SK-N-SH (cell line): ENCODE measurements at regions not wholly inside any gene's neighbourhood (a gene's known extent, or its start where the extent isn't known, plus 50 kb on each side); places are given as distances from the start of the nearest gene placed in this dataset.

Experiments used
- CTCF ChIA-PET: fragments of 300-600, 350-600 bp; formaldehyde crosslinking; extraction: SDS; loops from one replicate; lab custom pipeline; 2021; lab: Yijun Ruan, JAX
- POLR2A ChIA-PET: fragments of 350-600 bp; sonication (Branson Sonifier 250); formaldehyde crosslinking; extraction: SDS; loops from one replicate; lab custom pipeline; 2020; ENCODE audit warnings: antibody characterized with exemption, inconsistent platforms; lab: Yijun Ruan, JAX
- DNase-seq: peaks from one replicate; pipeline ENCODE4 v3.0.0; 2012
- H2AFZ ChIP-seq: fragments of 200-600 bp; sonication (generic); 2 replicates; pipeline ENCODE4 v1.8.1; 2016; ENCODE audit warnings: antibody characterized with exemption, mild to moderate bottlenecking, low read depth
- H3F3A ChIP-seq: fragments of 200-600 bp; sonication (generic); replicated peaks from 2 replicates; pipeline ENCODE3; 2016; ENCODE audit warnings: antibody characterized with exemption, mild to moderate bottlenecking; ENCODE audit not compliant: insufficient read depth
- H3K27ac ChIP-seq, 2 experiments: fragments of 200-500 bp in 1 of 2; fragments of 200-600 bp in 1 of 2; sonication (Bioruptor generic) in 1 of 2; sonication (generic), shearing (Covaris generic) in 1 of 2; 2 replicates each; pipeline versions ENCODE4 v1.5.1 to v1.6.1; 2014 to 2016; ENCODE audit warnings: low read depth in 2 of 2, inconsistent platforms in 1 of 2, low read length in 1 of 2, mild to moderate bottlenecking in 1 of 2, mixed read lengths in 1 of 2
- H3K27me3 ChIP-seq: fragments of 200-600 bp; sonication (generic), shearing (Covaris generic); 2 replicates; pipeline ENCODE4 v1.6.1; 2016; ENCODE audit warnings: mixed run types; ENCODE audit not compliant: insufficient read depth
- H3K36me3 ChIP-seq, 2 experiments: fragments of 200-500 bp in 1 of 2; fragments of 200-600 bp in 1 of 2; sonication (Bioruptor generic) in 1 of 2; sonication (generic) in 1 of 2; replicated peaks in 1 of 2; 2 replicates each; pipeline versions ENCODE3 to v1.5.1; 2014 to 2016; ENCODE audit warnings: low read length in 1 of 2, mild to moderate bottlenecking in 1 of 2; ENCODE audit not compliant: insufficient read depth in 2 of 2, control insufficient read depth in 1 of 2
- H3K4me1 ChIP-seq, 2 experiments: fragments of 200-500 bp in 1 of 2; fragments of 200-600 bp in 1 of 2; sonication (Bioruptor generic) in 1 of 2; sonication (generic), shearing (Covaris generic) in 1 of 2; 2 replicates each; pipeline versions ENCODE4 v1.5.1 to v1.6.1; 2014 to 2016; ENCODE audit warnings: low read depth in 1 of 2, low read length in 1 of 2, mixed run types in 1 of 2; ENCODE audit not compliant: insufficient read depth in 2 of 2, control insufficient read depth in 1 of 2
- H3K4me2 ChIP-seq: fragments of 200-600 bp; sonication (generic), shearing (Covaris generic); 2 replicates; pipeline ENCODE4 v1.6.1; 2017; ENCODE audit warnings: mixed run types
- H3K4me3 ChIP-seq, 2 experiments: fragments of 200-500 bp in 1 of 2; fragments of 200-600 bp in 1 of 2; sonication (Bioruptor generic) in 1 of 2; sonication (generic), shearing (Covaris generic) in 1 of 2; 2 replicates each; pipeline versions ENCODE4 v1.5.1 to v1.8.1; 2014 to 2016; ENCODE audit warnings: low read depth in 2 of 2, inconsistent platforms in 1 of 2, low read length in 1 of 2, mild to moderate bottlenecking in 1 of 2, mixed read lengths in 1 of 2, moderate library complexity in 1 of 2
- H3K79me2 ChIP-seq: fragments of 200-600 bp; sonication (generic); 2 replicates; pipeline ENCODE4 v1.8.1; 2017; ENCODE audit warnings: mild to moderate bottlenecking; ENCODE audit not compliant: insufficient read depth
- H3K9ac ChIP-seq: fragments of 200-600 bp; sonication (generic); 2 replicates; pipeline ENCODE4 v1.6.1; 2017; ENCODE audit warnings: mixed run types
- H3K9me2 ChIP-seq: fragments of 200-600 bp; sonication (generic); 2 replicates; pipeline ENCODE4 v1.6.1; 2017; ENCODE audit warnings: mixed run types
- H3K9me3 ChIP-seq: fragments of 200-600 bp; sonication (generic); 2 replicates; pipeline ENCODE4 v1.6.1; 2017; ENCODE audit warnings: mixed run types, mild to moderate bottlenecking, moderate library complexity
- H4K20me1 ChIP-seq: fragments of 200-600 bp; sonication (generic); 2 replicates; pipeline ENCODE4 v1.6.1; 2017; ENCODE audit warnings: mild to moderate bottlenecking, mixed run types; ENCODE audit not compliant: insufficient read depth
- CHD2 ChIP-seq: fragments of 150-350 bp; IDR thresholded peaks from 2 replicates; pipeline ENCODE4 v1.6.1; 2018; ENCODE audit warnings: low read length; ENCODE audit not compliant: partially characterized antibody
- ELF1 ChIP-seq: IDR thresholded peaks from 2 replicates; pipeline ENCODE4 v1.4.0; 2012
- EP300 ChIP-seq, 2 experiments: IDR thresholded peaks; 2 replicates each; pipeline versions ENCODE4 v1.4.0 to v1.6.1; 2012; ENCODE audit warnings: borderline replicate concordance in 1 of 2, low read depth in 1 of 2, low read length in 1 of 2
- GABPA ChIP-seq: IDR thresholded peaks from 2 replicates; pipeline ENCODE4 v1.4.0; 2012; ENCODE audit warnings: low read depth, mild to moderate bottlenecking
- GATA2 ChIP-seq: sonication (generic); formaldehyde crosslinking; IDR thresholded peaks from 2 replicates; pipeline ENCODE4 v1.5.0; 2020; ENCODE audit warnings: mild to moderate bottlenecking, missing genetic modification reagents
- MEF2A ChIP-seq: IDR thresholded peaks from 2 replicates; pipeline ENCODE4 v1.4.0; 2012; ENCODE audit warnings: low read depth, borderline replicate concordance
- MXI1 ChIP-seq: IDR thresholded peaks from 2 replicates; pipeline ENCODE4 v1.6.1; 2012; ENCODE audit warnings: mild to moderate bottlenecking, low read depth, low read length, improper control_type of control experiment
- NFIC ChIP-seq: IDR thresholded peaks from 2 replicates; pipeline ENCODE4 v1.4.0; 2012; ENCODE audit warnings: borderline replicate concordance
- RAD21 ChIP-seq: IDR thresholded peaks from 2 replicates; pipeline ENCODE4 v1.6.1; 2012; ENCODE audit warnings: mild to moderate bottlenecking, low read length
- RFX5 ChIP-seq: IDR thresholded peaks from 2 replicates; pipeline ENCODE4 v1.6.1; 2012; ENCODE audit warnings: mild to moderate bottlenecking, improper control_type of control experiment, low read length
- TAF1 ChIP-seq: IDR thresholded peaks from 2 replicates; pipeline ENCODE4 v1.6.1; 2012; ENCODE audit warnings: low read depth, mild to moderate bottlenecking, low read length, moderate library complexity, borderline replicate concordance
- TCF12 ChIP-seq: IDR thresholded peaks from 2 replicates; pipeline ENCODE4 v1.4.0; 2012
- TEAD4 ChIP-seq: IDR thresholded peaks from 2 replicates; pipeline ENCODE4 v1.4.0; 2012; ENCODE audit warnings: mild to moderate bottlenecking, borderline replicate concordance; ENCODE audit not compliant: insufficient read depth
- YY1 ChIP-seq: IDR thresholded peaks from 2 replicates; pipeline ENCODE4 v1.4.0; 2012; ENCODE audit warnings: low read depth, mild to moderate bottlenecking
- WGBS: methylation state at CpG from one replicate; pipeline ENCODE4 v1.1.6; 2017; ENCODE audit warnings: low lambda C conversion rate; 5-methylcytosine and 5-hydroxymethylcytosine counted together
- TF ChIP-seq, protein P1 (sequence below): fragments of 200-600 bp; sonication (generic); IDR thresholded peaks from 2 replicates; pipeline ENCODE4 v1.6.1; 2017; ENCODE audit warnings: antibody characterized with exemption, mild to moderate bottlenecking, moderate library complexity
- TF ChIP-seq, protein P2 (sequence below): fragments of 150-350 bp; IDR thresholded peaks from 2 replicates; pipeline ENCODE4 v1.6.1; 2017; ENCODE audit warnings: antibody characterized with exemption, low read length, low read depth, borderline replicate concordance
- TF ChIP-seq, protein P3 (sequence below): IDR thresholded peaks from 2 replicates; pipeline ENCODE4; 2012
- TF ChIP-seq, protein P4 (sequence below): IDR thresholded peaks from 2 replicates; pipeline ENCODE4 v1.6.1; 2012; ENCODE audit warnings: mild to moderate bottlenecking, low read depth, low read length, moderate library complexity

DNA sequence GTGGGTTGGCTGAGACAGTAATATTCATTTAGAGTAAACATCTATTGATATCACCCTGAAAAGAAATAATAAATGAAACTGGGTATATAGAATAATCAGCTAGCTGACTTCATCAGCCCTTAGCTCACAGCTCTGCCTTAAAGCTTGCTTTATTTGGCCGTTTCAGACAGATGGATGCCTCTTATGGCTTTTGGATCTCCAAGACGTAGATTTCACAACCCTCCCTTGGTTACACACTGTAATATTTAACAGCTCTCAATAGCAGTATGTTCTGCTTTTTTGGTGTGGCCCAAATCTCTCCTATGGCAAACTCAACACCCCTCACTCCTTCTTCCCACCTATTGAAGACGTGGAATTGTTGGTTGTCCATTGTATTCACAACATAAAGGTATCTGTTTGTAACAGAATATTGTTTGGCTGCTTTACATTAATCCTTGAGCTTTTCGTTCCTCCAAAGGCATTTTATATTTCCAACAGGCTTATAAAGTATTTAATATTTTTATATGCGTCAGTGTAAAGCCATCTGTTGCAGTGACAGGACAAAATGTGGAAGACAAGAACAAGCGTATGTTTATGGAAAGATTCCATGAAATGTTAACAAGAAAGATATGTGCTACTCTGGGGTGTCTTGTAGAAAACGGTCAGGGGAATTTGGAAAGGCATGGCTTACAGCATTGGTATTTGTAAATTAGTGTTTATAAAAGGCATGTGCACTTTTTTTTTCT, 837.0 kb upstream of the RBFOX1 start:
- CTCF ChIA-PET: no interaction called here
- POLR2A ChIA-PET: no interaction called here
- WGBS: 19% methylated on average over 7 of the region's 7 CpGs
- no peaks in the 10 kb centered on the region for H3K79me2 ChIP-seq
- no peaks in the 10 kb centered on the region for H3K9me2 ChIP-seq
- no peaks in the 10 kb centered on the region for H4K20me1 ChIP-seq
- no peaks in the 10 kb centered on the region for H3K36me3 ChIP-seq
- H3K9ac ChIP-seq: no peak overlapping the region
- no peak for TF ChIP-seq EP300 (IDR thresholded peaks at IDR 0.05; ENCODE audit: borderline replicate concordance in 1 of 2, low read depth in 1 of 2, low read length in 1 of 2)
- TF ChIP-seq TAF1: no peak
- TF ChIP-seq TEAD4: no peak
- TF ChIP-seq, protein P1, sequence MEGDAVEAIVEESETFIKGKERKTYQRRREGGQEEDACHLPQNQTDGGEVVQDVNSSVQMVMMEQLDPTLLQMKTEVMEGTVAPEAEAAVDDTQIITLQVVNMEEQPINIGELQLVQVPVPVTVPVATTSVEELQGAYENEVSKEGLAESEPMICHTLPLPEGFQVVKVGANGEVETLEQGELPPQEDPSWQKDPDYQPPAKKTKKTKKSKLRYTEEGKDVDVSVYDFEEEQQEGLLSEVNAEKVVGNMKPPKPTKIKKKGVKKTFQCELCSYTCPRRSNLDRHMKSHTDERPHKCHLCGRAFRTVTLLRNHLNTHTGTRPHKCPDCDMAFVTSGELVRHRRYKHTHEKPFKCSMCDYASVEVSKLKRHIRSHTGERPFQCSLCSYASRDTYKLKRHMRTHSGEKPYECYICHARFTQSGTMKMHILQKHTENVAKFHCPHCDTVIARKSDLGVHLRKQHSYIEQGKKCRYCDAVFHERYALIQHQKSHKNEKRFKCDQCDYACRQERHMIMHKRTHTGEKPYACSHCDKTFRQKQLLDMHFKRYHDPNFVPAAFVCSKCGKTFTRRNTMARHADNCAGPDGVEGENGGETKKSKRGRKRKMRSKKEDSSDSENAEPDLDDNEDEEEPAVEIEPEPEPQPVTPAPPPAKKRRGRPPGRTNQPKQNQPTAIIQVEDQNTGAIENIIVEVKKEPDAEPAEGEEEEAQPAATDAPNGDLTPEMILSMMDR: no peak
- no peak for TF ChIP-seq ELF1
- TF ChIP-seq, protein P2, sequence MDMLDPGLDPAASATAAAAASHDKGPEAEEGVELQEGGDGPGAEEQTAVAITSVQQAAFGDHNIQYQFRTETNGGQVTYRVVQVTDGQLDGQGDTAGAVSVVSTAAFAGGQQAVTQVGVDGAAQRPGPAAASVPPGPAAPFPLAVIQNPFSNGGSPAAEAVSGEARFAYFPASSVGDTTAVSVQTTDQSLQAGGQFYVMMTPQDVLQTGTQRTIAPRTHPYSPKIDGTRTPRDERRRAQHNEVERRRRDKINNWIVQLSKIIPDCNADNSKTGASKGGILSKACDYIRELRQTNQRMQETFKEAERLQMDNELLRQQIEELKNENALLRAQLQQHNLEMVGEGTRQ: no peak
- TF ChIP-seq MEF2A: no peak
- no peak for TF ChIP-seq TCF12
- TF ChIP-seq, protein P3, sequence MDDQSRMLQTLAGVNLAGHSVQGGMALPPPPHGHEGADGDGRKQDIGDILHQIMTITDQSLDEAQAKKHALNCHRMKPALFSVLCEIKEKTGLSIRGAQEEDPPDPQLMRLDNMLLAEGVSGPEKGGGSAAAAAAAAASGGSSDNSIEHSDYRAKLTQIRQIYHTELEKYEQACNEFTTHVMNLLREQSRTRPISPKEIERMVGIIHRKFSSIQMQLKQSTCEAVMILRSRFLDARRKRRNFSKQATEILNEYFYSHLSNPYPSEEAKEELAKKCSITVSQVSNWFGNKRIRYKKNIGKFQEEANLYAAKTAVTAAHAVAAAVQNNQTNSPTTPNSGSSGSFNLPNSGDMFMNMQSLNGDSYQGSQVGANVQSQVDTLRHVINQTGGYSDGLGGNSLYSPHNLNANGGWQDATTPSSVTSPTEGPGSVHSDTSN: no peak
- no peak for TF ChIP-seq NFIC
- no peak for TF ChIP-seq YY1
- H3K4me1 ChIP-seq: no peaks in the 10 kb centered on the region
- no peaks in the 10 kb centered on the region for H3K27me3 ChIP-seq
- DNase-seq: no peak
- no peak overlapping the region for H3K27ac ChIP-seq
- no peaks in the 10 kb centered on the region for H3F3A ChIP-seq
- H3K9me3 ChIP-seq: no peaks in the 10 kb centered on the region
- H2AFZ ChIP-seq: no peak overlapping the region
- no peak overlapping the region for H3K4me3 ChIP-seq
- no peak overlapping the region for H3K4me2 ChIP-seq

DNA sequence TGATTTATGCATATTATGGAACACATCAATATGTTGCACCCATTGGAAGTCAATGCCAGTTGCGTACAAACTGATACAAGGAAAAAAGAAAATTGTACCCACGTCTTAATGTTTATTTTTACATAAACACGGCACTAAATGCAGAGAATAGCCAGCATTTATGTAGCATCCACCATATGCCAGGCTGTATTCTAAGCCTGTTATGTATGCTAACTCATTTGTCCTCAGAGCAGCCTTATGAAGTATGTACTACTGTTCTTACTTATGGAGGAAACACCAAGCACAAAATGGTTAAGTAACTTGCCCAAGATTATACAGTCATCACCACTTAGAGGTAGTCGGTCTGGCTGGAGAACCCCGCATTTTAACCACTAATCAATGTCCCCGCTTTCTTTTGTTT, 837.9 kb upstream of the RBFOX1 start:
- H3K36me3 ChIP-seq: no peaks in the 10 kb centered on the region
- H3K9ac ChIP-seq: no peak overlapping the region
- no peak overlapping the region for H3K4me2 ChIP-seq
- DNase-seq: no peak
- no peaks in the 10 kb centered on the region for H4K20me1 ChIP-seq
- ChIA-PET POLR2A (no interaction called here), CTCF (no interaction called here)
- H2AFZ ChIP-seq: no peak overlapping the region
- H3K9me3 ChIP-seq: no peaks in the 10 kb centered on the region
- WGBS: 55% methylated on average over 6 of the region's 6 CpGs
- H3K79me2 ChIP-seq: no peaks in the 10 kb centered on the region
- H3K27me3 ChIP-seq: no peaks in the 10 kb centered on the region
- H3K4me3 ChIP-seq: no peak overlapping the region
- H3K9me2 ChIP-seq: no peaks in the 10 kb centered on the region
- H3K27ac ChIP-seq: no peak overlapping the region
- H3F3A ChIP-seq: no peaks in the 10 kb centered on the region
- no peaks in the 10 kb centered on the region for H3K4me1 ChIP-seq
- TF ChIP-seq GABPA (no peak), GATA2 (CRISPR knock-in tag) (no peak), NFIC (no peak), RFX5 (no peak), CHD2 (no peak), MXI1 (no peak), RAD21 (no peak), EP300 (IDR thresholded peaks at IDR 0.05; ENCODE audit: borderline replicate concordance in 1 of 2, low read depth in 1 of 2, low read length in 1 of 2) (no peak), TAF1 (no peak)
- TF ChIP-seq, protein P1: no peak
- TF ChIP-seq, protein P4, sequence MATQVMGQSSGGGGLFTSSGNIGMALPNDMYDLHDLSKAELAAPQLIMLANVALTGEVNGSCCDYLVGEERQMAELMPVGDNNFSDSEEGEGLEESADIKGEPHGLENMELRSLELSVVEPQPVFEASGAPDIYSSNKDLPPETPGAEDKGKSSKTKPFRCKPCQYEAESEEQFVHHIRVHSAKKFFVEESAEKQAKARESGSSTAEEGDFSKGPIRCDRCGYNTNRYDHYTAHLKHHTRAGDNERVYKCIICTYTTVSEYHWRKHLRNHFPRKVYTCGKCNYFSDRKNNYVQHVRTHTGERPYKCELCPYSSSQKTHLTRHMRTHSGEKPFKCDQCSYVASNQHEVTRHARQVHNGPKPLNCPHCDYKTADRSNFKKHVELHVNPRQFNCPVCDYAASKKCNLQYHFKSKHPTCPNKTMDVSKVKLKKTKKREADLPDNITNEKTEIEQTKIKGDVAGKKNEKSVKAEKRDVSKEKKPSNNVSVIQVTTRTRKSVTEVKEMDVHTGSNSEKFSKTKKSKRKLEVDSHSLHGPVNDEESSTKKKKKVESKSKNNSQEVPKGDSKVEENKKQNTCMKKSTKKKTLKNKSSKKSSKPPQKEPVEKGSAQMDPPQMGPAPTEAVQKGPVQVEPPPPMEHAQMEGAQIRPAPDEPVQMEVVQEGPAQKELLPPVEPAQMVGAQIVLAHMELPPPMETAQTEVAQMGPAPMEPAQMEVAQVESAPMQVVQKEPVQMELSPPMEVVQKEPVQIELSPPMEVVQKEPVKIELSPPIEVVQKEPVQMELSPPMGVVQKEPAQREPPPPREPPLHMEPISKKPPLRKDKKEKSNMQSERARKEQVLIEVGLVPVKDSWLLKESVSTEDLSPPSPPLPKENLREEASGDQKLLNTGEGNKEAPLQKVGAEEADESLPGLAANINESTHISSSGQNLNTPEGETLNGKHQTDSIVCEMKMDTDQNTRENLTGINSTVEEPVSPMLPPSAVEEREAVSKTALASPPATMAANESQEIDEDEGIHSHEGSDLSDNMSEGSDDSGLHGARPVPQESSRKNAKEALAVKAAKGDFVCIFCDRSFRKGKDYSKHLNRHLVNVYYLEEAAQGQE: no peak
